ENCODE measurements at regions not wholly inside any gene's neighbourhood (a gene's known extent, or its start where the extent isn't known, plus 50 kb on each side); places are given as distances from the start of the nearest gene placed in this dataset.

GRCh38 chr6:168206661-168207274 lies 112.8 kb downstream of the DACT2 start:
- TF ChIP-seq, protein P1, sequence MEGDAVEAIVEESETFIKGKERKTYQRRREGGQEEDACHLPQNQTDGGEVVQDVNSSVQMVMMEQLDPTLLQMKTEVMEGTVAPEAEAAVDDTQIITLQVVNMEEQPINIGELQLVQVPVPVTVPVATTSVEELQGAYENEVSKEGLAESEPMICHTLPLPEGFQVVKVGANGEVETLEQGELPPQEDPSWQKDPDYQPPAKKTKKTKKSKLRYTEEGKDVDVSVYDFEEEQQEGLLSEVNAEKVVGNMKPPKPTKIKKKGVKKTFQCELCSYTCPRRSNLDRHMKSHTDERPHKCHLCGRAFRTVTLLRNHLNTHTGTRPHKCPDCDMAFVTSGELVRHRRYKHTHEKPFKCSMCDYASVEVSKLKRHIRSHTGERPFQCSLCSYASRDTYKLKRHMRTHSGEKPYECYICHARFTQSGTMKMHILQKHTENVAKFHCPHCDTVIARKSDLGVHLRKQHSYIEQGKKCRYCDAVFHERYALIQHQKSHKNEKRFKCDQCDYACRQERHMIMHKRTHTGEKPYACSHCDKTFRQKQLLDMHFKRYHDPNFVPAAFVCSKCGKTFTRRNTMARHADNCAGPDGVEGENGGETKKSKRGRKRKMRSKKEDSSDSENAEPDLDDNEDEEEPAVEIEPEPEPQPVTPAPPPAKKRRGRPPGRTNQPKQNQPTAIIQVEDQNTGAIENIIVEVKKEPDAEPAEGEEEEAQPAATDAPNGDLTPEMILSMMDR (IDR thresholded peaks at IDR 0.05), result no peak
- no peak for TF ChIP-seq EP300 (IDR thresholded peaks at IDR 0.05)

Data from ovary (tissue), 3 donors.